NB4 (cell line): ENCODE measurements at regions not wholly inside any gene's neighbourhood (a gene's known extent, or its start where the extent isn't known, plus 50 kb on each side); places are given as distances from the start of the nearest gene placed in this dataset.

Source experiments
- DNase-seq: peaks from one replicate; pipeline ENCODE4 v3.0.0; 2010; ENCODE audit warnings: low read depth
- H3K4me3 ChIP-seq: one replicate; pipeline ENCODE4 v1.5.1; 2011; ENCODE audit warnings: mild to moderate bottlenecking, low read depth, low read length, moderate library complexity
- CTCF ChIP-seq: IDR thresholded peaks from one replicate; pipeline ENCODE4 v1.5.1; 2012; ENCODE audit warnings: low read depth, low read length
- MAX ChIP-seq: IDR thresholded peaks from 2 replicates; pipeline ENCODE4 v1.6.1; 2011; ENCODE audit warnings: low read depth, low read length
- MYC ChIP-seq: IDR thresholded peaks from 2 replicates; pipeline ENCODE4 v1.6.1; 2011; ENCODE audit warnings: low read depth, low read length
- POLR2A ChIP-seq: IDR thresholded peaks from 2 replicates; pipeline ENCODE4 v1.6.1; 2011; ENCODE audit warnings: mild to moderate bottlenecking; ENCODE audit not compliant: insufficient read length; ENCODE audit errors: extremely low read depth

- DNase-seq = no peak
- no peak overlapping the region for H3K4me3 ChIP-seq
- TF ChIP-seq POLR2A = no peak
- TF ChIP-seq MAX = no peak
- TF ChIP-seq MYC = no peak
- no peak for TF ChIP-seq CTCF
These were observed 103.1 kb upstream of the PPM1H start for GRCh38 chr12:63037746-63038712.

GRCh38 chr12:63036974-63037335, 102.0 kb upstream of the PPM1H start:
- DNase-seq = no peak
- TF ChIP-seq MAX (no peak), MYC (no peak), POLR2A (no peak)
- H3K4me3 ChIP-seq = no peak overlapping the region

GRCh38 chr12:63036216-63036973, 101.4 kb upstream of the PPM1H start:
- no peak overlapping the region for H3K4me3 ChIP-seq
- DNase-seq = no peak
- no peak for TF ChIP-seq POLR2A
- TF ChIP-seq CTCF = no peak
- TF ChIP-seq MYC = no peak
- TF ChIP-seq MAX = no peak

- H3K4me3 ChIP-seq = no peak overlapping the region
- TF ChIP-seq MYC (no peak), POLR2A (no peak), CTCF (no peak), MAX (no peak)
- no peak for DNase-seq
These were observed 99.7 kb upstream of the PPM1H start for GRCh38 chr12:63034601-63035000.

- DNase-seq = no peak
- no peak for TF ChIP-seq MYC
- H3K4me3 ChIP-seq = no peak overlapping the region
These were observed 94.7 kb upstream of the PPM1H start for GRCh38 chr12:63029676-63030075.

GRCh38 chr12:63028951-63029350, 94.0 kb upstream of the PPM1H start:
- no peak for DNase-seq
- H3K4me3 ChIP-seq = no peak overlapping the region
- TF ChIP-seq POLR2A = no peak
- TF ChIP-seq CTCF = no peak
- no peak for TF ChIP-seq MAX
- TF ChIP-seq MYC = no peak
